Vagina (tissue), 2 donors: ENCODE measurements at regions not wholly inside any gene's neighbourhood (a gene's known extent, or its start where the extent isn't known, plus 50 kb on each side); places are given as distances from the start of the nearest gene placed in this dataset.

Experiments
- CTCF ChIP-seq, 3 experiments: fragments of 450-650 bp in 2 of 3; fragments of 200-600 bp in 1 of 3; sonication (generic) in 1 of 3; IDR thresholded peaks; one replicate each; pipeline ENCODE4 v1.5.1; 2017 to 2019; ENCODE audit warnings: antibody characterized with exemption in 3 of 3, mild to moderate bottlenecking in 2 of 3, moderate library complexity in 2 of 3
- POLR2A ChIP-seq, 2 donors: fragments of 450-650 bp; IDR thresholded peaks; one replicate each; pipeline ENCODE4 v1.6.1; 2017; ENCODE audit warnings: antibody characterized with exemption in 2 of 2, mild to moderate bottlenecking in 2 of 2, moderate library complexity in 2 of 2
- POLR2AphosphoS5 ChIP-seq, 2 donors: sonication (generic); formaldehyde crosslinking; IDR thresholded peaks; one replicate each; pipeline ENCODE4 v1.9.0; 2017; ENCODE audit warnings: antibody characterized with exemption in 2 of 2, mild to moderate bottlenecking in 2 of 2, low read depth in 1 of 2; ENCODE audit not compliant: insufficient read depth in 1 of 2

- TF ChIP-seq POLR2A (IDR thresholded peaks at IDR 0.05): no peak
- TF ChIP-seq CTCF (IDR thresholded peaks at IDR 0.05): no peak
- TF ChIP-seq POLR2AphosphoS5 (IDR thresholded peaks at IDR 0.05; ENCODE audit: insufficient read depth in 1 of 2, low read depth in 1 of 2): no peak
These were observed 216.4 kb downstream of the KLHL28 start for GRCh38 chr14:44745371-44745770.
